ENCODE measurements at regions not wholly inside any gene's neighbourhood (a gene's known extent, or its start where the extent isn't known, plus 50 kb on each side); places are given as distances from the start of the nearest gene placed in this dataset.

GRCh38 chr6:126541806-126542491 lies 202.0 kb downstream of the CENPW start:
- Histone ChIP-seq H3K36me3 (no peaks in the 10 kb centered on the region), H3K9me3 (no peaks in the 10 kb centered on the region), H3K27ac (no peak overlapping the region), H3K4me3 (no peak overlapping the region), H3K4me1 (peaks cover 0 to 12% (median 4%) of the 10 kb centered on the region in 4 donors), H3K27me3 (no peaks in the 10 kb centered on the region)
- peak in 1 of 4 donors; percentile 30 for TF ChIP-seq POLR2AphosphoS5 (IDR thresholded peaks at IDR 0.05)
- TF ChIP-seq CTCF (IDR thresholded peaks at IDR 0.05) = no peak
- WGBS, 2 donors = 51 to 70% methylated on average over 5 of the region's 5 CpGs
- DNase-seq = no peak
- intact Hi-C loops (cut with DNase I) = no loop called here

- Histone ChIP-seq H3K27ac (no peak overlapping the region), H3K4me1 (peaks cover 0 to 6% (median under 1%) of the 10 kb centered on the region in 4 donors), H3K36me3 (no peaks in the 10 kb centered on the region), H3K9me3 (no peaks in the 10 kb centered on the region), H3K4me3 (no peak overlapping the region), H3K27me3 (no peaks in the 10 kb centered on the region)
- TF ChIP-seq POLR2A (IDR thresholded peaks at IDR 0.05) (no peak), EP300 (IDR thresholded peaks at IDR 0.05) (no peak), CTCF (IDR thresholded peaks at IDR 0.05) (no peak), POLR2AphosphoS5 (IDR thresholded peaks at IDR 0.05) (no peak)
- intact Hi-C loops (cut with DNase I) = no loop called here
- DNase-seq = no peak
- 55 to 75% methylated on average over 1 of the region's 1 CpG for WGBS, 2 donors
Measured at GRCh38 chr6:126546541-126547120, 206.7 kb downstream of the CENPW start.

GRCh38 chr6:126548300-126548699 lies 208.4 kb downstream of the CENPW start:
- no peak for DNase-seq
- no peak for TF ChIP-seq POLR2A (IDR thresholded peaks at IDR 0.05)
- Histone ChIP-seq H3K4me3 (no peak overlapping the region), H3K27me3 (no peaks in the 10 kb centered on the region), H3K9me3 (no peaks in the 10 kb centered on the region), H3K4me1 (no peaks in the 10 kb centered on the region), H3K36me3 (no peaks in the 10 kb centered on the region), H3K27ac (no peak overlapping the region)
- 48 to 67% methylated on average over 2 of the region's 2 CpGs for WGBS, 2 donors
- intact Hi-C loops (cut with DNase I) = no loop called here

- 88 to 92% methylated on average over 5 of the region's 5 CpGs for WGBS, 2 donors
- peaks cover 0 to under 1% (median 0%) of the 10 kb centered on the region in 4 donors for H3K4me1 ChIP-seq
- TF ChIP-seq POLR2AphosphoS5 (IDR thresholded peaks at IDR 0.05) = no peak
- TF ChIP-seq CTCF (IDR thresholded peaks at IDR 0.05) = no peak
- no peak for TF ChIP-seq EP300 (IDR thresholded peaks at IDR 0.05)
- no peak for TF ChIP-seq POLR2A (IDR thresholded peaks at IDR 0.05)
- no peaks in the 10 kb centered on the region for H3K36me3 ChIP-seq
- intact Hi-C loops (cut with DNase I) = no loop called here
- no peaks in the 10 kb centered on the region for H3K9me3 ChIP-seq
- DNase-seq = no peak
- H3K27ac ChIP-seq = no peak overlapping the region
- no peak overlapping the region for H3K4me3 ChIP-seq
- H3K27me3 ChIP-seq = no peaks in the 10 kb centered on the region
Measured at GRCh38 chr6:126550323-126550722, 210.4 kb downstream of the CENPW start.

GRCh38 chr6:126551832-126552231 lies 211.9 kb downstream of the CENPW start:
- no peaks in the 10 kb centered on the region for H3K36me3 ChIP-seq
- WGBS, 2 donors = 64 to 86% methylated on average over 1 of the region's 1 CpG
- intact Hi-C loops (cut with DNase I) = no loop called here

More at GRCh38 chr6:126551832-126552231, 211.9 kb downstream of the CENPW start:
- Histone ChIP-seq H3K4me1 (peaks cover 0 to 7% (median 5%) of the 10 kb centered on the region in 4 donors), H3K4me3 (no peak overlapping the region), H3K27me3 (no peaks in the 10 kb centered on the region), H3K27ac (no peak overlapping the region), H3K9me3 (no peaks in the 10 kb centered on the region)
- no peak for DNase-seq
- no peak for TF ChIP-seq POLR2A (IDR thresholded peaks at IDR 0.05)
- TF ChIP-seq CTCF (IDR thresholded peaks at IDR 0.05) = no peak
- no peak for TF ChIP-seq POLR2AphosphoS5 (IDR thresholded peaks at IDR 0.05)
- TF ChIP-seq EP300 (IDR thresholded peaks at IDR 0.05) = no peak
